NCI-H524 (cell line): ENCODE measurements at regions not wholly inside any gene's neighbourhood (a gene's known extent, or its start where the extent isn't known, plus 50 kb on each side); places are given as distances from the start of the nearest gene placed in this dataset.
"Not testable (repeated sequence)": the region's sequence is repeated elsewhere in the genome, so short reads cannot be mapped to it uniquely, and the experiment has no call there.

Source experiments
- DNase-seq, 2 experiments: peaks; one replicate each; lab custom pipeline; 2025; lab: John Stamatoyannopoulos, UW

GRCh38 chr17:22138861-22139469 lies 446.6 kb downstream of the KCNJ18 start:
- DNase-seq, result no peak

- no peak for DNase-seq
Observed at GRCh38 chr17:22142091-22142490, 449.8 kb downstream of the KCNJ18 start.

DNA sequence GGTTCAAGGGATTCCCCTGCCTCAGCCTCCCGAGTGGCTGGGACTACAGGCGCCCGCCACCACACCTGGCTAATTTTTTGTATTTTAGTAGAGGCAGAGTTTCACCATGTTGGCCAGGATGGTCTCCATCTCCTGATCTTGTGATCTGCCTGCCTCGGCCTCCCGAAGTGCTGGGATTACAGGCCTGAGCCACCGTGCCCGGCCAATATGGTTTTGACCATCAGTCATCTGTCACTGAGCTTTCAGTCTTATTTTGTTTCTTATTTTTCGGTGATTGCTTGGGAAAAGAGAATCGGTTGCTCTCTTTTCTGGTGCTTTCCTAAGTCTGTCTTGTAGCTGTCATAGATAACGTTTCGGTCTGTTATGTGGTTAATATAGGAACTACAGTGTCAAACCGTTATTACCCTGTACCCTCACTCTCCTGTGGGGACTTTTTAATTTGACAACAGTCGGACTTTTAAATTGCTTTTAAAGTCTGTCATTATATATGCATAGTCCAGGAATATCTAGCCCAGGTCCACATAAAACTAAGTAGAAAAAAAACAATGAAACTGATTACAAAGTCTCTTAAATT lies 453.4 kb downstream of the KCNJ18 start:
- no peak for DNase-seq

GRCh38 chr17:22158364-22158763 lies 466.0 kb downstream of the KCNJ18 start:
- no peak for DNase-seq

DNA sequence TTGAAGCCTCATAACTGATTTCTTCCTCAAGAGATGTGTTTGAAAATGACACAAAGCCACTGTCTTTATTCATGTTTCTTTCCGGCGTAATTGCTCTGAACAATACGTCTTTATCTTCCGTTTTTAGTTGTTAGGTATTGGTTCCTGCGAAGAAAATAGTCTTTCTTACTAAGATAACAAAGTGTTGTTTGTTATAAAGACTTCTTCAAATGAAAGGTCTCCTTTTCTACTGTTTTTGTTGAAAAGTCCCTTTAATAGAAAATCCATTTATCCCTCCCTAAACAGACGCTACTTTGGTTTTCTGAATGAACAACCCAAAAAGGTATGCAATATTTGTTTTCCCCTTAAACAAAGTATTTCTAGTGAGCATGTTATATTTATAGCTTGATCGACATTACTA lies 469.1 kb downstream of the KCNJ18 start:
- DNase-seq, result no peak

DNA sequence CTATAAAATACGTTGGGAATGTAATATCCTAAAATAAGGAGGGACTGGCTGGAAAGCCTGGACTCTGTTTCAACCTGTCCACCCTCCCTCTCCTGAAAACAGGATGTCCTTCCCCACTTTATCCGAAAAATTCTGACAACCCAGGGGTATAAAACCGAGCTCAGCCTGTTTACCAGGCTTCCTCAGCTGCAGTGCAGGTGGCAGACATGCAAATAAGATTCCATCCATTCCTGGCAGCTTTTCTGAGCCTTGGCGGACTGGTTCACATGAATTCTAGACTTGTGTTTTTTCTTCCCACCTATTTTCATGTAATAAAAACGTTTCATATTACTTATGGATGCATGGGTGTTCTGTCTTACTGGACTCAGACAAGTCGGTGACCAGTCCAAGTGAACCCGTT lies 479.3 kb downstream of the KCNJ18 start:
- no peak for DNase-seq

GRCh38 chr17:22193113-22193512 lies 500.8 kb downstream of the KCNJ18 start:
- no peak for DNase-seq

DNA sequence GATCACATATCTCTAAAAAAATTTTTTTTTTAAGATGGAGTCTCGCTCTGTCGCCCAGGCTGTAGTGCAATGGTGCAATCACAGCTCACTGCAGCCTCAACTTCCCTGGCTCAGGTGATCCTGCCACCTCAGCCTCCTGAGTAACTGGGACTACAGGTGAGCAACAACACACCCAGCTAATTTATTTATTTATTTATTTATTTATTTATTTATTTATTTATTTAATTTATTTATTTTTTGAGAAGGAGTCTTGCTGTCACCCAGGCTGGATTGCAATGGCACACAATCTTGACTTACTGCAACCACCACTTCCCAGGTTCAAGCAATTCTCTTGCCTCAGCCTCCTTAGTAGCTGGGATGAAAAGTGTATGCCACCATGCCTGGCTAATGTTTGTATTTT lies 507.9 kb downstream of the KCNJ18 start:
- not testable (repeated sequence) for DNase-seq

- DNase-seq, result no peak
Observed at GRCh38 chr17:22202702-22203101, 510.4 kb downstream of the KCNJ18 start.

DNA sequence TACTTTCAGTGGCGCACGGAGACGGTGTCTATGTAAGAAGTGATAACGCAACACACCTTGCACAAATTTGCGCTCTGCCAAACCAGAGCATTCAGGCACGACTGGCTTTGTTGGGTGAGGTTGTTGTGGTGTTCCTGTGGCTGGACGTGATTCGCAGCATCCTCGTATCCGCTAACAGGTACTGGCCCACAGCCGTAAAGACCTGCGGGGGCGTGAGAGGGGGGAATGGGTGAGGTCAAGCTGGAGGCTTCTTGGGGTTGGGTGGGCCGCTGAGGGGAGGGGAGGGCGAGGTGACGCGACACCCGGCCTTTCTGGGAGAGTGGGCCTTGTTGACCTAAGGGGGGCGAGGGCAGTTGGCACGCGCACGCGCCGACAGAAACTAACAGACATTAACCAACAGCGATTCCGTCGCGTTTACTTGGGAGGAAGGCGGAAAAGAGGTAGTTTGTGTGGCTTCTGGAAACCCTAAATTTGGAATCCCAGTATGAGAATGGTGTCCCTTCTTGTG lies 510.9 kb downstream of the KCNJ18 start:
- no peak for DNase-seq

- not testable (repeated sequence) for DNase-seq
Observed at GRCh38 chr17:22204076-22204475, 511.8 kb downstream of the KCNJ18 start.

DNA sequence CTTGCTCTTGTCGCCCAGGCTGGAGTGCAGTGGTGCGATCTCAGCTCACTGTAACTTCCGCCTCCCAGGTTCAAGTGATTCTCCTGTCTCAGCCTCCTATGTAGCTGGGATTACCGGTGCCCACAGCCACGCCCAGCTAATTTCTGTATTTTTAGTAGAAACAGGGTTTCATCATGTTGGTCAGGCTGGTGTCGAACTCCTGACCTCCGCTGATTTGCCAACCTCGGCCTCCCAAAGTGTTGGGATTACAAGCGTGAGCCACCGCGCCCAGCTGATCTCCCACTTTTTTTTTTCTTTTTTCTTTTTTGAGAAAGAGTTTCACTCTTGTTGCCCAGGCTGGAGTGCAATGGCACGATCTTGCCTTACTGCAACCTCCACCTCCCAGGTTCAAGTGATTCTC lies 517.9 kb downstream of the KCNJ18 start:
- not testable (repeated sequence) for DNase-seq

- DNase-seq, result not testable (repeated sequence)
Observed at GRCh38 chr17:22213169-22213568, 520.8 kb downstream of the KCNJ18 start.

DNA sequence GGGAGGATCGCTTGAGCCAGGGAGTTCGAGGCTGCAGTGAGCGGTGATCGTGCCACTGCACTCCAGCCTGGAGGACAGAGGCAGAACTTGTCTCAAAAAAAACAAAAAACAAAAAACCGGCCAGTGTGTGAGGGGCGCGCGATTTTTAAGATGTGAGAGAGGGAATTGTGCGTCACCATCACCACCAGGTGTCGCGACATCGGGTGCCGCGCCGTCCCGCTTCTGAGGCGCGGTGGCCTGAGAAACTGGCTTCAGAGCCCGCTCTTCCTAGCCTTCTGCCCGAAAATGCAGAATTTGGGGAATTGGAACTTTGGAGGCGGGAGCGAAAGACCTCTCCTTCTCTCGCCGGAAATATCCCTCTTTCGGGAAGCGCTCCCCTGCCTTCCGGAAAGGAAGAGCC lies 524.8 kb downstream of the KCNJ18 start:
- DNase-seq, result no peak

GRCh38 chr17:22221344-22221743 lies 529.0 kb downstream of the KCNJ18 start:
- DNase-seq, result no peak

GRCh38 chr17:22226477-22226876 lies 534.2 kb downstream of the KCNJ18 start:
- DNase-seq, result not testable (repeated sequence)

DNA sequence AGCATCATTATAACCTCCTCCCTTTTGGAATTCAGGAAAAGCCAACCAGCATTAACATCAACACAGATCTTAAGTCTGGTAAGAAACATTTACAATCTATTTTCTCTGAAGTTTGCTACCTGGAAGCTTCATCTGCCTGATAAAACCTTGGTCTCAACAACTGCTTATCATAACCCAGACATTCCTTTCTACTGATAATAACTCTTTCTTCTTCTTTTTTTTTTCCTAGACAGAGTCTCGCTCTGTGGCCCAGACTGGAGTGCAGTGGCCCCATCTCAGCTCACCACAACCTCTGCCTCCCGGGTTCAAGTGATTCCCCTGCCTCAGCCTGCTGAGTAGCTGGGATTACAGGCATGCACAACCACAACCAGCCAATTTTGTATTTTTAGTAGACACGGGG lies 534.6 kb downstream of the KCNJ18 start:
- DNase-seq, result not testable (repeated sequence)

GRCh38 chr17:22227699-22228553 lies 535.6 kb downstream of the KCNJ18 start:
- DNase-seq, result not testable (repeated sequence)

DNA sequence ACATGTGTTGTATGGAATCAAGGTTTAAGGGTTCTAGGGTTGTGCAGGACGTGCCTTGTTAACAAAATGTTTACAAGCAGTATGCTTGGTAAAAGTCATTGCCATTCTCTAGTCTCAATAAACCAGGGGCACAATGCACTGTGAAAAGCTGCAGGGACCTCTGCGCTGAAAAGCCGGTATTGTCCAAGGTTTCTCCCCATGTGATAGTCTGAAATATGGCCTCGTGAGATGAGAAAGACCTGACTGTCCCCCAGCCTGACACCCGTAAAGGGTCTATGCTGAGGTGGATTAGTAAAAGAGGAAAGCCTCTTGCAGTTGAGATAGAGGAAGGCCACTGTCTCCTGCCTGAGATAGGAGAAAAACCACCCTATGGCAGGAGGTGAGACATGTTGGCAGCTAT lies 537.5 kb downstream of the KCNJ18 start:
- not testable (repeated sequence) for DNase-seq

GRCh38 chr17:22233382-22233781 lies 541.1 kb downstream of the KCNJ18 start:
- DNase-seq, result no peak

- DNase-seq, result no peak
Observed at GRCh38 chr17:22242472-22242871, 550.1 kb downstream of the KCNJ18 start.

- no peak for DNase-seq
Observed at GRCh38 chr17:22251498-22251897, 559.2 kb downstream of the KCNJ18 start.

GRCh38 chr17:22253007-22253406 lies 560.7 kb downstream of the KCNJ18 start:
- DNase-seq, result no peak
